SU-DHL-6 (cell line): ENCODE measurements at regions not wholly inside any gene's neighbourhood (a gene's known extent, or its start where the extent isn't known, plus 50 kb on each side); places are given as distances from the start of the nearest gene placed in this dataset.
"Not testable (repeated sequence)": the region's sequence is repeated elsewhere in the genome, so short reads cannot be mapped to it uniquely, and the experiment has no call there.

Experiments
- EZH2phosphoT487 ChIP-seq: fragments of 200-600 bp; sonication (generic), shearing (Covaris generic); conservative IDR thresholded peaks from 2 replicates; pipeline ENCODE4 v1.6.1; 2018; ENCODE audit warnings: mild to moderate bottlenecking, antibody characterized with exemption, low read length, moderate library complexity, mixed read lengths
- TF ChIP-seq, protein P1 (sequence below): fragments of 200-600 bp; sonication (generic); IDR thresholded peaks from one replicate; pipeline ENCODE4 v1.5.1; 2017; ENCODE audit warnings: antibody characterized with exemption, mild to moderate bottlenecking, low read length, moderate library complexity; ENCODE audit not compliant: insufficient read depth, poor library complexity, severe bottlenecking

DNA sequence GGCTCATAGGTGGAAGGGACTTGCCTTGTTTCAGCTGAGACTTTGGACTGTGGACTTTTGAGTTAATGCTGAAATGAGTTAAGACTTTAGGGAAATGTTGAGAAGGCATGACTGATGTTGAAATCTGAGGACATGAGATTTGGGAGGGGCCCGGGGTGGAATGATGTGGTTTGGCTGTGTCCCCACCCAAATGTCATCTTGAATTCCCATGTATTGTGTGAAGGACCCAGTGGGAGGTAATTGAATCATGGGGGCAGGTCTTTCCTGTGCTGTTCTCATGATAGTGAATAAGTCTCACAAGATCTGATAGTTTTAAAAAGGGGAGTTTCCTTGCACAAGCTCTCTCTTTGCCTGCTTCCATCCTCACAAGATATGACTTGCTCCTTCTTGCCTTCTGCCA is 231.7 kb downstream of the TAF11L14 start:
- TF ChIP-seq, protein P1, sequence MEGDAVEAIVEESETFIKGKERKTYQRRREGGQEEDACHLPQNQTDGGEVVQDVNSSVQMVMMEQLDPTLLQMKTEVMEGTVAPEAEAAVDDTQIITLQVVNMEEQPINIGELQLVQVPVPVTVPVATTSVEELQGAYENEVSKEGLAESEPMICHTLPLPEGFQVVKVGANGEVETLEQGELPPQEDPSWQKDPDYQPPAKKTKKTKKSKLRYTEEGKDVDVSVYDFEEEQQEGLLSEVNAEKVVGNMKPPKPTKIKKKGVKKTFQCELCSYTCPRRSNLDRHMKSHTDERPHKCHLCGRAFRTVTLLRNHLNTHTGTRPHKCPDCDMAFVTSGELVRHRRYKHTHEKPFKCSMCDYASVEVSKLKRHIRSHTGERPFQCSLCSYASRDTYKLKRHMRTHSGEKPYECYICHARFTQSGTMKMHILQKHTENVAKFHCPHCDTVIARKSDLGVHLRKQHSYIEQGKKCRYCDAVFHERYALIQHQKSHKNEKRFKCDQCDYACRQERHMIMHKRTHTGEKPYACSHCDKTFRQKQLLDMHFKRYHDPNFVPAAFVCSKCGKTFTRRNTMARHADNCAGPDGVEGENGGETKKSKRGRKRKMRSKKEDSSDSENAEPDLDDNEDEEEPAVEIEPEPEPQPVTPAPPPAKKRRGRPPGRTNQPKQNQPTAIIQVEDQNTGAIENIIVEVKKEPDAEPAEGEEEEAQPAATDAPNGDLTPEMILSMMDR: not testable (repeated sequence)
- not testable (repeated sequence) for TF ChIP-seq EZH2phosphoT487
